GM21825 (cell line): ENCODE measurements at regions not wholly inside any gene's neighbourhood (a gene's known extent, or its start where the extent isn't known, plus 50 kb on each side); places are given as distances from the start of the nearest gene placed in this dataset.
"Not testable (repeated sequence)": the region's sequence is repeated elsewhere in the genome, so short reads cannot be mapped to it uniquely, and the experiment has no call there.

Source experiments
- ATAC-seq: cut with Tn5 transposase; IDR thresholded peaks from one replicate; pipeline ENCODE4 v1.9.1; 2021; ENCODE audit warnings: mild to moderate bottlenecking, moderate library complexity; ENCODE audit not compliant: unreplicated experiment

DNA sequence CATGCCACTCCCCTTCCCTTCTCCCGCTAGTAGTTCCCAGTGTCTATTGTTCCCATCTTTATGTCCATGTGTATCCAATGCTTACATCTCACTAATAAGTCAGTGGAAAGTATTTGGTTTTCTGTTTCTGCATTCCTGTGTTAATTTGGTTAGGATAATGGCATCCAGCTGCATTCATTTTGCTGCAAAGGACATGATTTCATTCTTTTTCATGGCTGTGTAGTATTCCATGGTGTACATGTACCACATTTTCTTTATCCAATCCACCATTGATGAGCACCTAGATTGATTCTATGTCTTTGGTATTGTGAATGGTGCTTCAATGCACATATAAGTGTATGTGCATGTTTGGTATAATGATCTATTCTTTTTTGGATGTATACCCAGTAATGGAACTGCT lies 502.5 kb upstream of the MAP2 start:
- ATAC-seq: not testable (repeated sequence)

DNA sequence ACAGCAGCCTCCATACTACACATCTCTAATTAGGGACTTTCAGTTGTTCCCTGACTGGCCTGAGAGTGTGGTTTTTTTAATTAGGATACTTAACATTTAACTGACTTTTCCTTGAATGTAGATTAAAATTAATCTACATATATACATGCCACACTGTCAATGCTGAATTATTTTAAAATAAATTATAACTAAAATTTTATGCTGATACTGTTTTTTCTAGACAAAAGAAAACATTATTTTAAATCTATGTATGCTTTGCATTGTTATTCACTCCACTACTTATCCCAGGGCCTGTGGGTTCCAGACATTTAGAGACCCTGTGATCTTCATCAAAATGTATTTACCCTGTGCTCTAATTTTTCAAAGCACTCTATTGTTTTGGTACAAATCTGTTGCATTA lies 496.0 kb upstream of the MAP2 start:
- no peak for ATAC-seq

DNA sequence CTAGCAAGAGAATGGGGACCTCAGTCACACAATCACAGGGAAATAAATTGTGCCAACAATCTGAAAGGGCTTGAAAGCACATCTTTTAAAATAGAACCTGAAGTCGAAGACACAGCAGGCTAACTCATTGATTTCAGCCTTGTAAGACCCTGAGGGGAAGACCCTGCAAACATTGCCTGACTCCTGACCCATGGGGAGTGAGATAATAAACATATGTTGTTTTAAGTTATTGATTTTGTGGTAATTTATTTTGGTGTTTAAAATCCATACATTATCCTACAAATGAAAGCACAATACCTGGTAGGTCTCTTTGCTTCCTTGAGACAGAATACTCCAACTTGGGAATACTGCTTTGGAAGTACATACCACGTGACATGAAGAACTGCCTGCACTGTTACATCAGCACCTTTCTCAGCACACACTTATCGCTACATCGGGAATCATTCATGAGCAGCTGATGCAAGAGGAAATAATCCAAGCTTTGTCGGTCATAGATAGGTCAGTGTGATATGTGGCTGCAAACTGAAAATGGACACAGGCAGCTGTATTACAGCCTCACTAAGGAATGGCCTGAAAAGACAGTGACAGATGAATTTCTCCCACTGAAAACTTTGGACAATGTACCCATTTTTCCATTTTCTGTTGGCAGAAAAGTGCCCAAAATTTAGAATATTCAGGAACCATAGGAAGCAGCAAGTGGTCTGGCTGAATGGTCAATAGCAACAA lies 494.5 kb upstream of the MAP2 start:
- ATAC-seq: no peak

- ATAC-seq: no peak
Observed at GRCh38 chr2:208929894-208930427, 493.9 kb upstream of the MAP2 start.

DNA sequence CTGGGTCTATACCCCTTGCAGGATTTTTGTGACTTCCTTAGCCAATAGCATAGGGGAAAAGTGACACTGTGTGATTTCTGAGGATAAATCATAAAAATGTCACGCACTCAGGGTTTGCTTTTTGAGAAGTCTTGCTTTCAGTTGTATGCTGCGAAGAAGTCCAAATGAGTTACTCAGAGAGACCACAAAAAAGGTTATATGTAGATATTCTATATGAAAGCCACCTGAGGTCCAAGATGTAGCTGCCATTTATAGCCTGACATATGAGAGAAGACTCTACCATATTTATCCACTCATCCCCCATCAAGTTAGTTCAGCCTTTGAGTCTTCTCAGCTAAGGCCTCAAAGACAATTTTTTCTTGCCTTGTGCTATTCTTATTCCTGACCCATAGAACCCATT lies 488.3 kb upstream of the MAP2 start:
- ATAC-seq: no peak

DNA sequence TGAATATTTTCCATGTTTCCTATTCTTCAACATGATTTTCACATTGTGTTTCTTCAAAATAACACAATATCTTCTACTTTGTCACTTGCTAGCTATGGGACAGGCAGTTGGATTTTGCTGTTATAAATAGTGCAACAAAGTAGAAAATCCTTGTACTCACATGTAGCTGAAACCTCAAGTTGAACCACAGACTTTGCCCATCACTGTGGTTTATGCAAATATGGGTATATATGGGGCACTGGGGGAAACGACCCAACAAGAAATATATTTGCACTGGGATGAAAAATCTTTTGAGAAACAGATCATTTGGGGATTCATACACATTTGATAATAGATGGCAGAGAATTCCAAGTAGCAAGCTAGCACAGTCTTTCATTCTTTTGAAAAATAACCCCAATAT lies 486.3 kb upstream of the MAP2 start:
- ATAC-seq: no peak

DNA sequence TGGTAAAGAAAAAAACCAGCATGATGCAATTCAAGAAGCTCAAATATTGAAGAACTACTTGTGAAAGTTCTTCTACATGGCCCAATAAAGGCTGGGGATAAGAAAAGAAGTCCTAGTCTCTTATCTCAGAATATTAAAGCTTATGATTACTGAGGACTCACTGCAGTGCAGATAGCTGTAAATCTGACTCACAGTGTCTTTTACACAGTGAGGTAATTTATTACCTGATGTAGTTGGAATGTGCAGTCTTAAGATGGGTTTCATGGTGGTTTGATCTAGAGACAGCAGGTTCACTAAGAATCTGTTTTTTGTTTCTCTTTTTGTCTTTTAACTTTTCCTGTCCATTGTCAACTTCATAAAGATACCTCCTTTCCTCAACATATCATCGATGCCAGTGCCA lies 484.0 kb upstream of the MAP2 start:
- ATAC-seq: no peak

GRCh38 chr2:208945719-208946256 lies 478.1 kb upstream of the MAP2 start:
- no peak for ATAC-seq

DNA sequence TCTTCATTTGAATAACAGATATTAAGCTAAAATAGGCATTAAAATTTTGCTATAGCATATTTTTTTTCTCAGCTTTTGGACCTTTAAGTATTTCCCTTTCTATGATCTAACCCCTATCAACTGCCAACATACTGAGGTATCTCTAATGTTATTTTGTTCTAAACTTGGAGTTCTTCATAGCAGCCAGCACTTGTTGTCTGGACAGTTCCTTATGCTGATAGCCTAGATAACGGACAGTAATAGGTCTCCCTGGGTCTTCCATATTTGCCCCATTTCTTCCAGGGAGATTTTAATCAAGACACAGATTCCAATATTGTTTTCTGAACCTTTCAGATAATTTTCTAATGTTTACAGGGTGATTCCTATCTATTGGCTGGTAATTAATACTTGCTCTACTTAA lies 475.8 kb upstream of the MAP2 start:
- ATAC-seq: no peak

DNA sequence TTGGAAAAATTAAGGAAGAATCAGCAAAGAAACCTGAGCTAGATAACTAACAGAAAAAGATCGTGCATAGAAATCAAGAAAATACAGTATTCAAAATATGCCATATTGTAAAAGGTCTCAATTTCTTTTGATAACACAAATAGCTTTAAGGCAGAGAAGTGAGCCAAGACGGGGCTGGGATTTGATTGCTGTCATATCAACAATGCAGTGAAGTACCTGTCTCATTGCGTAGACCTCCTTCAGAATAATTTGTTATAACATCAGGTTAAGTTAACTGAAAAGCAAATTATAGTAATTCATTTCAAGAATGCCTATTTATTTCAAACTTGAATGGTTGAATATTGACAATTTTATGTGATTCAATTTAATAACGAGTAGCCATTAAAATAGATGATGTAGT lies 453.8 kb upstream of the MAP2 start:
- ATAC-seq: no peak

DNA sequence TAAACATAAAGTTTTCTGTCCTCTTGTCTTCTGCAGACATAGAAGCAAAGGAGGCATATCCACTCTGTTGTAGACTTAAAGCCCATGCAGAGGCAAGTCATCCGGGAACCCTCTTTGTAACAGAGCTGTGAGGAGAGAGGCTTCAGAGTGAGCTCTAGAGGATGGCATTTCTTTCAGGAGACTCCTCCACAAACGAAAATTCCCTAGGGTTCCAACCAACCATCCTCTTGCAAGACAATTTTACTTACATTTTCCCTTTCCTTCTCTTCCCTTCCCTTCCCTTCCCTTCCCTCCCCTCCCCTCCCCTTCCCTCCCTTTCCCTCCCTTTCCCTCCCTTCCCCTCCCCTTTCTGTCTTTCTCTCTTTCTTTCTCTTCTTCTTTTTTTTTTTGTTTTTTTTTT lies 446.3 kb upstream of the MAP2 start:
- ATAC-seq: no peak

GRCh38 chr2:208978946-208979345 lies 444.9 kb upstream of the MAP2 start:
- no peak for ATAC-seq

GRCh38 chr2:208980321-208980720 lies 443.5 kb upstream of the MAP2 start:
- no peak for ATAC-seq

DNA sequence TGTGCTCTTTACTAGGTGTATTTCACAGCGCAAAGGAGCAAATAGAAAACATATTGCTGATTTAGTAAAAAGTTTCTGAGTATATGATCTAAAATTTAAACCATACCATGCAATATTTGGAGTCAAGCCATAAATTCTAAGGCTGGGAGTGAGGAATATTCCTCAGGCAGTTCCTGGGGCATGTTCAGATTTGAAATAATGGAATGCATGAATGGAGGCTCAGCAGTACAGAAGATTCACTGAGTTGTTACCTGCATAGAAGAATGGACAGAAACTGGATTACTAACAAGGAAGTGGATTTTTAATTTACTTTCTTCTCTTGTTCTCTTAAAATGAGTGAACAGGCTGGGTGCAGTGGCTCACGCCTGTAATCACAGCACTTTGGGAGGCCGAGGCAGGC lies 441.0 kb upstream of the MAP2 start:
- ATAC-seq: no peak

DNA sequence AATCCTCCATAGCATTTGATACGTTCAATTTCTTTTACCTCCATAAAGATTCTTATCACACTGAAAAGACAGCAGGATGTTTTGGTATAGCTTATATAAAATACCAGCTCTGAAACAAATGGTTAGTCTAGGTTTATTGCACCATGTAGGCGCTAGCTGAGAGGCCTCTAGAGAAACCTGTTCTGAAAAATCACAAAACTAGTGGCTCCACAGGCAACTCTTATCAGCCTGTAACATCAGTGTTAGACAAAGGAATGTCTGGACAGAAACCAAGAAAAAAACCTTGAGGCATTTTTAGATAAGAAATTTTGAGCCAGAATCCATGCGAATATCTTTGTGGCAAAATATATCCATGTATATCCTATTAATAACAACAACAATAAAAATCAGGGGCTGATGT lies 440.4 kb upstream of the MAP2 start:
- ATAC-seq: no peak

GRCh38 chr2:208984376-208985090 lies 439.3 kb upstream of the MAP2 start:
- no peak for ATAC-seq

DNA sequence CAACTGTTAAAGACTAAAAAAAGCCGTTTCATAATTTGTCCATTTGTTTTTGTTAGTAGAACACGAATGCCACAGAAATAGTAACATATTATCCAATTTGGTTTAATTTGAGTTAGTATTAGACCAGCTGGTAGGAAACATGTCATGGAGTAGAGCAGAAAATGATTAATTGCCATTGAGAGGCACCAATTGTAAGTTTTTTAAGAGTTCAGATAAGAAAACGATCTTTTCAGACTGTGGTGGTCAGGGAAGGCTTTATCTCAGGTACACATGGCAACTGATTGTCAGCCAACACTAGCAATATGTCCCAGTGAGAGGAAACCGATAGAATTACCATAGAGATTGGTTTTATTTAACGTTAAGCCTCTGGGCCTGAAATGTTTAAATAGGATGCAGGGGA lies 438.2 kb upstream of the MAP2 start:
- ATAC-seq: no peak

DNA sequence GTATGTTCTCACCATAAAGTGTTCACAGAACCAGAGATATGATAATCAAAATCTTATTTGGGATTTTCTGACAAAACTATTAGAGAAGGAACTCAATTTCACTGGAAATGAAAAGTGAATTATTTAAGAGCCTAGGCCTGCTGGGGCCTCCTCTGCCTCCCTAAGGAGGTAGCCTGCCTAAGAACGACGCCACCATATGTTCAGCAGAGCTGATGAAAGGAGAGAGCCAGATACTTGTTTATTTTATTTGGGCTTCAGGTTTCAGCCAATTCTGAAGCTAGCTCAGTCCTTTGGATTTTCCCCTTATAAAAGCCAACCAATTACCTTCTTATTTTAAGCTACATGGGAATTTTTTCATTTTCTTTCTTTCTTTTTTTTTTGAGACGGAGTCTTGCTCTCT lies 433.1 kb upstream of the MAP2 start:
- no peak for ATAC-seq

DNA sequence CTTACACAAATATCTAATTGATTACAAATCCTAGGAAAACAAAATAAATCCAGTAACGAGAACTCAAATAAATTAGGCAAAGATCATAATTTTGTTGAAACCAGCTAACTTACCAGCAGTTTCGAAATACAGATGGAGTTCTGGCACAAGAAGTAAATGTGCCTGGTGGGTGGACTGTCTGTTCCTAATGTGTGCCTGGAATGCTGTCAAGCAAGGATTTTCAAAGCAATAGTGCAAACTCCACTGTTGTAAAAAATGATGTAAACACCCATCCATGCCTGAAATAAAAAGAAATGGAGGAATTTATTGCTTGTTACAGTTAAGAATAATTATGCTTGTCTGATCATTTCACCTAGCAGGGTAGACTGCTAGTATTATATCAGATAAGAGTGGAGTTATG lies 423.9 kb upstream of the MAP2 start:
- ATAC-seq: no peak

GRCh38 chr2:209002054-209002453 lies 421.8 kb upstream of the MAP2 start:
- no peak for ATAC-seq

DNA sequence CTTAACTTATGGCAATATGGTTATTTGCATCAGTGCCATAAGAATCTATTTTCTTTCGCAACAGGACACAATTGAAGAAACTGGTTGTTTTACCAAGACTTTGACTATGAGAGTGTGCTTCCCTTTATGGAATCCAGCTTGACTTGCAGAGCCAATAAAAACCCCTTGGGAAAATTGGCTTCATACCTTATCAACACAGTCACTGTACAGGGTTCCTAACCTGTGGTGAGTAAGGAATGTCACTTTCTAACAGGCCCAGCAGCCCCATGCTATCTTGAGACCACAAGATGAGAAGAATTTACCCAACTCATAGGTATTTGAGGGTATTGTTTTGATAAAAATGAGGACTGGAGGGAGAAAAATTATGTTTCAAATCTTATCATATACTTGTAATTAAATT lies 418.5 kb upstream of the MAP2 start:
- no peak for ATAC-seq

- ATAC-seq: no peak
Observed at GRCh38 chr2:209008636-209009287, 415.1 kb upstream of the MAP2 start.
